ENCODE measurements at regions not wholly inside any gene's neighbourhood (a gene's known extent, or its start where the extent isn't known, plus 50 kb on each side); places are given as distances from the start of the nearest gene placed in this dataset.

DNA sequence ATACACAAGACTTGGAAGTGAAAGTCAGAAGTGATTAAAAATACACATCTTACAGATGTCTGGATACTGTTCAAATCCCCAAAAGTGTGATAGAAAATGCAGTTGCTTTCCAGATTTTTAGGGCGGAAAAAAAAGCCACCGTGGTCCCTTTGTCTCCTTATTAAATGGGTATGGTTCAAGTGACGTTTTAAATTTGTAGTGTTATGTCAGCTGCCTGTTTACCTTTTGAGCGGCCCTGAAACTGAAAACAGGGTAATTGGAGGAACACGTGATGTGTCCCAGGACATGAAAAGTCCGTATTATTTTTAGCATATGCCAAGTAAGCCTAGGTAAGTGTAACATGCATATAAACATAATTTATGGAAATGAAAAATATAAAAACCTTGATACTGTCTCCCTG, 109.0 kb upstream of the PDZRN3 start:
- H3K4me1 ChIP-seq (ENCODE audit: control insufficient read depth, insufficient read depth, low read length) = peaks cover 2% of the 10 kb centered on the region; the same call in 1 of the 2 replicates

DNA sequence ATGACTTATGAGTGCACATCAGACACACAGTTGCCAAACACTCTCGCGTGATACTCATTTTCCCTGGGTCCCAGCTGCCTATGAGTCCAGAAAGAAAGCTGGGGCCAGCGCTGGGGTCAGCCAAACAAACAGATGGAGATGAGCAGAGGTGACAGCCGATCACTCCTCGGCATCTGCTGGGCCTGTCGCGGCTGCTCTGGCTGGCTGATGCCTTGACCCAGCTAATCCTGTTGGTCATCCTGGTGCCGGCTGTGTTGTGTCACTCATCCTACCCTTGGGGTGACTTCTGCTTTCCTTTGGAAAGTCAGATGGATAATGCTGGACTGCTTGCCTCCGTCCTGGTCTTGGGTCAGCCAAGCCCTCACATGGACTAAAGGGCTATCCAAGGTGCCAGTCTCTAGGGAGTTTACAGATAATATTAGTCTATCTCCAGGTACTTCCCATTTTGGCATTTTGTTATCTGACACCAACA, 105.3 kb upstream of the PDZRN3 start:
- no peak overlapping the region for H3K4me3 ChIP-seq (ENCODE audit: low read length)
- no CpG with 5 or more reads among the region's 9 CpGs for WGBS (ENCODE audit: insufficient coverage, insufficient read length)
- peaks cover 8% of the 10 kb centered on the region; the same call in 1 of the 2 replicates for H3K4me1 ChIP-seq (ENCODE audit: control insufficient read depth, insufficient read depth, low read length)
- no peak overlapping the region for H3K27ac ChIP-seq (ENCODE audit: low read length)
- H3K9me3 ChIP-seq (ENCODE audit: control insufficient read depth, insufficient read depth, low read length) = no peaks in the 10 kb centered on the region
- no peaks in the 10 kb centered on the region for H3K36me3 ChIP-seq (ENCODE audit: control insufficient read depth, insufficient read depth, low read length)
- no peak for DNase-seq (ENCODE audit: low read depth, low spot score)
- H3K27me3 ChIP-seq (ENCODE audit: control insufficient read depth, insufficient read depth, low read length) = no peaks in the 10 kb centered on the region

More for the DNA sequence above, 109.0 kb upstream of the PDZRN3 start:
- DNase-seq (ENCODE audit: low read depth, low spot score) = no peak
- H3K27ac ChIP-seq (ENCODE audit: low read length) = no peak overlapping the region
- no peaks in the 10 kb centered on the region for H3K27me3 ChIP-seq (ENCODE audit: control insufficient read depth, insufficient read depth, low read length)
- no peaks in the 10 kb centered on the region for H3K9me3 ChIP-seq (ENCODE audit: control insufficient read depth, insufficient read depth, low read length)
- WGBS (ENCODE audit: insufficient coverage, insufficient read length) = no CpG with 5 or more reads among the region's 6 CpGs
- no peak overlapping the region for H3K4me3 ChIP-seq (ENCODE audit: low read length)
- no peaks in the 10 kb centered on the region for H3K36me3 ChIP-seq (ENCODE audit: control insufficient read depth, insufficient read depth, low read length)

DNA sequence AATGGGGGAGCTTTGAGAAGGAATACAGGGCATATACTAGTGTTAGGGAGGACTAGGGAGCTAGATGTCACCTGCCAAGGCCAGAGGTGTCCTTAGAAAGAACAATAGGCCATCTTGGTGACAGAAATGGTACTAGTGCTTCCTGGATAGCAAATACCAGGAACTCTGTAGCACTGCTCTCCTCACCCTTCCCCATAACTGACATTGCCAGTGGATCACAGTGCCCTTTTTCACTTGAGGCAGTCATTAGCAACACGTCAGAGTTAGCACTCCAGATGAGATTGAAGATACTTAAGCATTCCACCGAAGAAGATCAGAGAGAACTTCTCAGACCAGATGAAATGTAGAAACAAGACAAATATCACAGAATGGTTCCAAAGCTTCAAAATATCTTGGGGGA, 103.1 kb upstream of the PDZRN3 start:
- WGBS (ENCODE audit: insufficient coverage, insufficient read length) = no CpG with 5 or more reads among the region's 2 CpGs
- Histone ChIP-seq H3K9me3 (ENCODE audit: control insufficient read depth, insufficient read depth, low read length) (no peaks in the 10 kb centered on the region), H3K4me3 (ENCODE audit: low read length) (no peak overlapping the region), H3K36me3 (ENCODE audit: control insufficient read depth, insufficient read depth, low read length) (no peaks in the 10 kb centered on the region), H3K4me1 (ENCODE audit: control insufficient read depth, insufficient read depth, low read length) (peaks cover 8% of the 10 kb centered on the region; the same call in 1 of the 2 replicates), H3K27ac (ENCODE audit: low read length) (no peak overlapping the region), H3K27me3 (ENCODE audit: control insufficient read depth, insufficient read depth, low read length) (no peaks in the 10 kb centered on the region)
- no peak for DNase-seq (ENCODE audit: low read depth, low spot score)

DNA sequence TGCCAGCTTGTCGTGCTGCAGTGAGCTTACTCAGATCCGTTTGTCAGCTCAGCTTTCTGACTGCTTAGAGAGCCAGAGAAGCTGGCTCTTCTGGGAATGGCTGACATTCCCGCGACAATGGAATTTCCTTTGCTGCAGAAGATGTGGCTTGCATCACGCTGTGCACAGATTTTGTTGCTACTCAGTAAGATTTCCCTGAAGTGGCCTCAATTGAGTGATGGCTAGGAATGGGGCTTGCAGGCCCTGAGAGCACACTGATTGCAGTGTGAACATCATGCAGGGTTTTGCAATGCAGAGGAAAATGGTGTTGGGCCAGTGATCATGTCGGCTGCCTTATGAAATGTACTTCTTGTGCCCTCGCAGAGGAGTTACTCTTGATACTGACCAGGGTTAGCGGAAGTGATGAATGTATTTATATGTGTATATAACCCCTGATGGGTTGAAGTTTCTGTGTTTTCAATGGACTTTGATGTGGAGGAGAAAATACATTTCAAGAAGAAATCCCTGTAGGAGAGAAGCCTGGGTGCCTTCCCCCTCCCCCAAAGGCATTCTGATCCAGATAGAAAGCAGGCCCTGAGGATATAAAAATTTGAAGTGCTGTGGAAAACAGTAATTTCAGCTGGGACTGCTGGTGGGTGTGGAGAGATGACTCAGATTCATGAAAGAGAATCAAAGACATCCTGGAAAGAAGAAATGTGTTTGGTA, 102.5 kb upstream of the PDZRN3 start:
- no peaks in the 10 kb centered on the region for H3K27me3 ChIP-seq (ENCODE audit: control insufficient read depth, insufficient read depth, low read length)
- peaks cover 8% of the 10 kb centered on the region; the same call in 1 of the 2 replicates for H3K4me1 ChIP-seq (ENCODE audit: control insufficient read depth, insufficient read depth, low read length)
- H3K27ac ChIP-seq (ENCODE audit: low read length) = no peak overlapping the region
- H3K4me3 ChIP-seq (ENCODE audit: low read length) = no peak overlapping the region
- H3K36me3 ChIP-seq (ENCODE audit: control insufficient read depth, insufficient read depth, low read length) = no peaks in the 10 kb centered on the region
- H3K9me3 ChIP-seq (ENCODE audit: control insufficient read depth, insufficient read depth, low read length) = no peaks in the 10 kb centered on the region
- DNase-seq (ENCODE audit: low read depth, low spot score) = no peak
- no CpG with 5 or more reads among the region's 8 CpGs for WGBS (ENCODE audit: insufficient coverage, insufficient read length)

DNA sequence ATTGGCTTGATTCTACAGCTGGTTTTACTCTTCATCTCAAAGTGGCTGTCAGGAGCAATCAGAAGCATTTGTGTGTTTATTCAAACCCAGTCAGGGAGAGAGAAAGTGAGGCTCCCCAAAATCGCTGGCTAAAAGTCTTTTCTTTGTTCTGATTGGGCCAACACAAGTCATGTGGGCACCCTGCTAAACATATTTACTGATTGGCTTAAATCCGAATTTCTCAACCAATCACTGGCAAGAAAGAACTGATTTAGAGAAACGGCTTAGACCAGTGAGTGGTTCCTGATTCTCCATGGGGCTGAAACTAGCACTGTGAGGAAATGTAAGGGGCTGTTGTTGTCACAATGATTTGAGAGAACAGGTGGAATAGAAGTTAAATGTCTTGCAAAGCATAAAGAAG, 98.9 kb upstream of the PDZRN3 start:
- no peak overlapping the region for H3K27ac ChIP-seq (ENCODE audit: low read length)
- no peak for DNase-seq (ENCODE audit: low read depth, low spot score)
- H3K27me3 ChIP-seq (ENCODE audit: control insufficient read depth, insufficient read depth, low read length) = no peaks in the 10 kb centered on the region
- no peaks in the 10 kb centered on the region for H3K9me3 ChIP-seq (ENCODE audit: control insufficient read depth, insufficient read depth, low read length)
- no peaks in the 10 kb centered on the region for H3K36me3 ChIP-seq (ENCODE audit: control insufficient read depth, insufficient read depth, low read length)
- H3K4me1 ChIP-seq (ENCODE audit: control insufficient read depth, insufficient read depth, low read length) = peaks cover 6% of the 10 kb centered on the region; the same call in 1 of the 2 replicates
- H3K4me3 ChIP-seq (ENCODE audit: low read length) = no peak overlapping the region
- WGBS (ENCODE audit: insufficient coverage, insufficient read length) = no CpG with 5 or more reads among the region's 3 CpGs

DNA sequence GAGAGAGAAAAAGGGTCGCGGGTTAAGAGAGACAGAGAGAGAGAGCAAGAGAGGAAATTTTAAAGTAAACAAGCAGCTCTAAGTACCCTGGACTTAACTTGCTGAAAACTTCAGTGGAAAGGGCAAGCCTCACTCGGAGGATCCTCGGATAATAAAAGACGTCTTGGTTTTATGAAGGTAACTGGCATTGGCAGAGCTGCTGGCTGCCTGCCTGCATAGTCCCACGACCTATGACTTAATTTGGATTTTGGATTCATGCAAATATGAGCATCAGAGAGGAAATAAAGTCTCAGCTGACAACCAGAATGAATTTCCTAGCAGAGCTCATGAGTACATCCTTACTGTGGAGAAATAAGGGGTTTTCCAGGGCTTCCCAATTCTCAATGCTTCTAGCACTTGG, 95.1 kb upstream of the PDZRN3 start:
- Histone ChIP-seq H3K36me3 (ENCODE audit: control insufficient read depth, insufficient read depth, low read length) (no peaks in the 10 kb centered on the region), H3K4me3 (ENCODE audit: low read length) (no peak overlapping the region), H3K27ac (ENCODE audit: low read length) (no peak overlapping the region), H3K27me3 (ENCODE audit: control insufficient read depth, insufficient read depth, low read length) (no peaks in the 10 kb centered on the region), H3K9me3 (ENCODE audit: control insufficient read depth, insufficient read depth, low read length) (no peaks in the 10 kb centered on the region), H3K4me1 (ENCODE audit: control insufficient read depth, insufficient read depth, low read length) (no peaks in the 10 kb centered on the region)
- WGBS (ENCODE audit: insufficient coverage, insufficient read length) = no CpG with 5 or more reads among the region's 6 CpGs
- no peak for DNase-seq (ENCODE audit: low read depth, low spot score)

DNA sequence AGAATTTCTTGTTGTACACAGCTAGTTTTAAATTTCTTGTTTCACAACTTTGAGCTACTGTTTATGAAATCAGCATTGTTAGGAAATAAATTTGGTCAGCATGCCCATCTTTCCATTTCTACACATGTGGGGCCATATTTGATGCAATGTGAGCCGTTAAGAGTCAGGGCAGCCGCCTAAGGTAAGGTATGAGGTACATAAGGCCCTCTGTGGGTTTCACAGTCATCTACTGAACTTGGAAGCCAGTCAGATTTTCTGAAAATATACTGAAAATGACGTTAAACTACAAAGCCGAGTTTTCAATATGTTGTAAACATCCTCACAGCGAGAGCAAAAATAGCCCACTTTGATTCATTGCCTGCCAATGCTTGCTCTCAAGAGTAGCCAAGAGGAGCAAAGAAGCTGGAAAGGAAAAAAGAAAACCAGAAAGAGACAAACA, 94.7 kb upstream of the PDZRN3 start:
- Histone ChIP-seq H3K9me3 (ENCODE audit: control insufficient read depth, insufficient read depth, low read length) (no peaks in the 10 kb centered on the region), H3K27ac (ENCODE audit: low read length) (no peak overlapping the region), H3K27me3 (ENCODE audit: control insufficient read depth, insufficient read depth, low read length) (no peaks in the 10 kb centered on the region), H3K4me3 (ENCODE audit: low read length) (no peak overlapping the region), H3K36me3 (ENCODE audit: control insufficient read depth, insufficient read depth, low read length) (no peaks in the 10 kb centered on the region), H3K4me1 (ENCODE audit: control insufficient read depth, insufficient read depth, low read length) (no peaks in the 10 kb centered on the region)
- no peak for DNase-seq (ENCODE audit: low read depth, low spot score)
- no CpG with 5 or more reads among the region's 5 CpGs for WGBS (ENCODE audit: insufficient coverage, insufficient read length)

DNA sequence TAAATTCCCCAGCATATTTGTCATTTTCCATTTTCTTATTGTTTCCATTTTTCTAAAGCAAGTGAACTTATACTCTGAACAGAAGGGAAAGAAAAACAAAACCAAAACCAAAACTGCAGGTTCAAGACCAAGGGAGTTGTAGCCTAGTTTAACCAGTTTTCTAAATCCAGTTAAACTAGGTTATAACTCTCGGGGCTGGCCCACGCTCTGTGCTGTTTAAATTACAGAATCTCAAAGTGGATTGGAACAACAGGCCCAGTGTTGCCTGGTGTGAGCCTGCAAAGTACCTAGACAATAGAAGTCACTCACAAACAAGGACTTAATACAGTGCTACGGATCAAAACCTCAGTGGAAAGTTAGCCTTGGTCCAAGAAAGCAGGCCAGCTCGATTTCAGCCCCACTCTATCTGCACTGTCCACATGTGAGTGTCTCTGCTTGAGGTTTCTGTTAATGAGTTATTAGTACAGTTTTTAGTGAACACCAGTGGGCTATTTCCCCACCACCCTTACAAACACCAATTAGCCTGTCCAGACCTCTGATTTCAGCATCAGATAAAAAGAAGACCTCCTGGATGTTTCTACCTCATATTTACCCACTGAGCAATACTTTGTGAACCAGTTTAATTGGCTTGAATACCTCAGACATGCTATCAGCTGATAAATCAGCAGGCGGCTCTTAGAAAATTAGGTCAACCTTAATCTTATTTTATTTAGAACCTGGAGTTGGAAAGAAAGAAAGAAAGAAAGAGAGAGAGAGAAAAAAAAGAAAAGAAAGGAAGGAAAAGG, 93.8 kb upstream of the PDZRN3 start:
- no peaks in the 10 kb centered on the region for H3K36me3 ChIP-seq (ENCODE audit: control insufficient read depth, insufficient read depth, low read length)
- no peaks in the 10 kb centered on the region for H3K27me3 ChIP-seq (ENCODE audit: control insufficient read depth, insufficient read depth, low read length)
- H3K4me1 ChIP-seq (ENCODE audit: control insufficient read depth, insufficient read depth, low read length) = no peaks in the 10 kb centered on the region
- H3K27ac ChIP-seq (ENCODE audit: low read length) = no peak overlapping the region
- WGBS (ENCODE audit: insufficient coverage, insufficient read length) = no CpG with 5 or more reads among the region's 5 CpGs
- no peak overlapping the region for H3K4me3 ChIP-seq (ENCODE audit: low read length)
- DNase-seq (ENCODE audit: low read depth, low spot score) = no peak
- no peaks in the 10 kb centered on the region for H3K9me3 ChIP-seq (ENCODE audit: control insufficient read depth, insufficient read depth, low read length)

DNA sequence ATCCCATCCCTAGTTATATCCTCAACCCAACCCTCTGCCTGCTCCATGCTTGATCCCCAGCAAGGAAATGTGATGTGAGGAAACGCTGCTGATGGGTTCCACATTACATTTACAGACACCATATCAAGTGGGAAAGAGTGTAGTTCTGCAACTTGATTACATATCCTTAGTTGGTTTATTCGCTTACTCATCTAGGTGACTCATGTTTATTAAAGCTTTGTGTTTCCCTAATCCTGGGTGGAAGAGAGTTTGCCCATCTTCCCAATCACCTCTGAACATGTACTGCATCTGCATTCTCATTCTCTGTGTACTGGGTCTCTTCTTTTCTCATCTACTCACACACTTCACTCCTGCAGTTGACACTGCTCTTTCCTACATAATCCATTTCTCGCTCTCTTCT, 91.7 kb upstream of the PDZRN3 start:
- Histone ChIP-seq H3K4me1 (ENCODE audit: control insufficient read depth, insufficient read depth, low read length) (no peaks in the 10 kb centered on the region), H3K27me3 (ENCODE audit: control insufficient read depth, insufficient read depth, low read length) (no peaks in the 10 kb centered on the region), H3K9me3 (ENCODE audit: control insufficient read depth, insufficient read depth, low read length) (no peaks in the 10 kb centered on the region), H3K36me3 (ENCODE audit: control insufficient read depth, insufficient read depth, low read length) (no peaks in the 10 kb centered on the region), H3K27ac (ENCODE audit: low read length) (no peak overlapping the region), H3K4me3 (ENCODE audit: low read length) (no peak overlapping the region)
- no CpG with 5 or more reads among the region's 3 CpGs for WGBS (ENCODE audit: insufficient coverage, insufficient read length)
- DNase-seq (ENCODE audit: low read depth, low spot score) = no peak

DNA sequence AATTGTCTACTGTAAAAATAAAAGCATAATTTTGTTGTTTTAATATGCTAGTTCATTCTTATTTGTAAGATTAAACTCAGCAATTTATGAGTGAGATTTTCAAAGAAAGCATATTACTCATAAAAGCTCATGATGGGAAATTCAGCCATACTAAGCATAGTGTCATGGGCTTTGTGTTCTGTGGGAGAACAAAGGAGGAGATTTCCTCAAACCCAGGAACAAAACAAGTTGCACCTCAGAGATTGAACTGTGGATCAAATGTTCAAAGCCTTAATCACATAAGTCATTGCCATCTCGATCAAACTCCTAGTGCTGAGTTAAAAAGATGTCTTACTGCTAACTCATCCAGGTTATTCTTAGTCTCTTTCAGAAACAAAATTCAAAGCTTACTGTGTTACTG, 85.6 kb upstream of the PDZRN3 start:
- Histone ChIP-seq H3K27ac (ENCODE audit: low read length) (no peak overlapping the region), H3K27me3 (ENCODE audit: control insufficient read depth, insufficient read depth, low read length) (no peaks in the 10 kb centered on the region), H3K9me3 (ENCODE audit: control insufficient read depth, insufficient read depth, low read length) (no peaks in the 10 kb centered on the region), H3K4me3 (ENCODE audit: low read length) (no peak overlapping the region), H3K36me3 (ENCODE audit: control insufficient read depth, insufficient read depth, low read length) (no peaks in the 10 kb centered on the region), H3K4me1 (ENCODE audit: control insufficient read depth, insufficient read depth, low read length) (no peaks in the 10 kb centered on the region)
- no peak for DNase-seq (ENCODE audit: low read depth, low spot score)
- no CpG with 5 or more reads among the region's 1 CpG for WGBS (ENCODE audit: insufficient coverage, insufficient read length)
